Kidney epithelial cell (primary cell): ENCODE measurements at regions not wholly inside any gene's neighbourhood (a gene's known extent, or its start where the extent isn't known, plus 50 kb on each side); places are given as distances from the start of the nearest gene placed in this dataset.

ENCODE experiments used
- DNase-seq: peaks from one replicate; pipeline ENCODE4 v3.0.0-alpha.2; 2010; ENCODE audit warnings: low read depth
- H3K27me3 ChIP-seq: 2 replicates; pipeline ENCODE4 v1.6.0; 2011; ENCODE audit warnings: low read length; ENCODE audit not compliant: control insufficient read depth, insufficient read depth
- H3K36me3 ChIP-seq: 2 replicates; pipeline ENCODE4 v1.5.1; 2011; ENCODE audit warnings: low read length; ENCODE audit not compliant: control insufficient read depth, insufficient read depth
- H3K4me3 ChIP-seq: 2 replicates; pipeline ENCODE4 v1.5.1; 2011; ENCODE audit warnings: low read depth, mild to moderate bottlenecking, control low read depth, low read length
- CTCF ChIP-seq: IDR thresholded peaks from 2 replicates; pipeline ENCODE4 v1.5.1; 2011; ENCODE audit warnings: mild to moderate bottlenecking, moderate library complexity, low read length, control low read depth, inconsistent platforms; ENCODE audit not compliant: insufficient read depth, poor library complexity, severe bottlenecking

DNA sequence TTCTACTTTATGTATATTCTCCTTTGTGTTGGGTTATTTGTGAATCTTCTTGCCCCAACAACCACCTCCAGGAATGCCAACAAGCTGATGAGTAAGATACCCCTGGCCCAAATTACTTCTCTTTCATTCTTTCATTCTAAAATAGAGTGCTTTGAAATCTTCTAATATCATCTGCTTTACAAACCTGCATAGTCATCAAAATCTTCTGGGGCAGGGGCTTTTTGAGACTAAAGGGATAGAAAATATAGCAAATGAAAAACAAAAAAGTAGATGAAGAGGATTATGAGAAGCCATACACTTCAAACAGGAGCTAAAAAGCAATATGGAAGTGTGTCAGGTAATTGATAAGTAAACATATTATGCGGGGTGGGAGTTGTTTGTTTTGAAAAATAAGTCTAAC, 150.7 kb upstream of the SOX4 start:
- H3K4me3 ChIP-seq = no peak overlapping the region
- H3K27me3 ChIP-seq = no peaks in the 10 kb centered on the region
- no peak for TF ChIP-seq CTCF
- DNase-seq = no peak
- H3K36me3 ChIP-seq = no peaks in the 10 kb centered on the region

DNA sequence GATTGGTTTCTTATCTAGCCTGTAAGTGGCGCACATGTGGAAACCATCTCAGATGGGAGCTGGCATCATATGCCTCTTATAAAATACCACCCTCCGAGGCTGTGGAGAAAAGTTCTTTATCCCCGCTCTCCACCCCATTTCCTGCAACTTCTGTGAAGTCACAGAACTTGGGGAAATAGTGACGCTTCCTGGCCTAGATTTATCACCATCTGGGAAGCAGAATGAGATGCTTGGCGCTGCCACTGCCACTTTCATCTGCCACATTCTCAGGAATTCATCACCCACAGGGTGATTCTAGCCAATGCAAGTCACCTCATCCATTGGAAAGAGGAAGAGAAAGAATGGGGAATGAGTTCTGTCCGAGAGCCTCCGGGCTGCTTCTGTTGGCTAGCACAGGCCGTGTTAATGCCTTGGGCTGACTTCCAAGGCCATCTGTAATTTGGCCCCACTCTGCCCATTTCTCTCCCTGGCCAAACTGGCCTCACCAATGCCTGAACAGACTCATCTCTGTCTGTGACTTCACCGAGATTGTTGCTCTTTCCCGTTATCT, 148.8 kb upstream of the SOX4 start:
- Histone ChIP-seq H3K36me3 (no peaks in the 10 kb centered on the region), H3K4me3 (no peak overlapping the region), H3K27me3 (no peaks in the 10 kb centered on the region)
- TF ChIP-seq CTCF = no peak
- DNase-seq = no peak

GRCh38 chr6:21447987-21448386, 145.6 kb upstream of the SOX4 start:
- H3K27me3 ChIP-seq = no peaks in the 10 kb centered on the region
- no peaks in the 10 kb centered on the region for H3K36me3 ChIP-seq
- DNase-seq = no peak
- H3K4me3 ChIP-seq = no peak overlapping the region
- no peak for TF ChIP-seq CTCF

DNA sequence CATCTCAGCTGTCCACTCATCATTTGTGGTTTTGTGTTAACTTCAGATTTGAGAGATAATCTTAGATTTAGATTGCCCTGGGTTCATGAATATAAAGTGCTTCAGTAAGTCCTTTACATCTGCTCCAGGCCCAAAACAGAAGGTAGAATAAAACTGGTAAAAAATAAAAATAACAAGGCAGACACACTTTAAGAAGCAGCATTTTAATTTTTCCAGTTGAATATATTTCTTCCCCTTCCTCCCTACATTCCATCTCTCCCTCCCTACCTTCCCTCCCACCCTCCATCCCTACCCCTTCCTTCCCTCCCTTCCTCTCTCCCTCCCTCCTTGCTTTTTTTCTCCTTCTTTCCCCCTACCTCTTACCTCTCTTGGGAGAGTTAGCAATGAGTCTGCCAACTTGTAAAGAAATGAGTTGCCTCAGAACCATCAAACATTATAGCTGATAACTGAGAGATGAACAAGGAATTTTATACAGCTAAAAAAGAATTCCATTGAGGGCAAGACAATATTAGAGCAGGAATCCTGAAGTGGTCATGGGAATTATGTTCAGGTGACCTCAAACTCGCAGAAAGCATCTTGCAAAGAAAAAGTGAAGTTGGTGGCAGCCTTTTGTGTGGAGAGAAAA, 145.0 kb upstream of the SOX4 start:
- Histone ChIP-seq H3K27me3 (no peaks in the 10 kb centered on the region), H3K36me3 (no peaks in the 10 kb centered on the region), H3K4me3 (no peak overlapping the region)
- DNase-seq = no peak
- no peak for TF ChIP-seq CTCF

GRCh38 chr6:21450149-21450548, 143.4 kb upstream of the SOX4 start:
- Histone ChIP-seq H3K4me3 (no peak overlapping the region), H3K36me3 (no peaks in the 10 kb centered on the region), H3K27me3 (no peaks in the 10 kb centered on the region)
- TF ChIP-seq CTCF = no peak
- no peak for DNase-seq

DNA sequence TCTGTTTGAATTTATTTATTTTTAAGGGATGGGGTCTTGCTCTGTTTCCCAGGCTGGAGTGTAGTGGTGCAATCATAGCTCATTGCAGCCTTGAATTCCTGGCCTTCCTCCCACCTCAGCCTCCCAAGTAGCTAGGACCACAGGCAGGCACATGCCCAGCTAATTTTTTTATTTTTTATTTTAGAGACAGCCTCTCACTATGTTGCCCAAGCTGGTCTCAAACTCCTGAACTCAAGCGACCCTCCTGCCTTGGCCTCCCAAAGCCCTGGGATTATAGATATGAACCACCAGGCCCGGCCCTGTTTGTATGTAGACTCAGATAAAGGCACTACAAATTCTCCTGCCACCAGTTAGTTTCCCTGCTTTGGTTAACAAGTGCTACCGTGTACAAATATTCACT, 142.9 kb upstream of the SOX4 start:
- no peak overlapping the region for H3K4me3 ChIP-seq
- no peaks in the 10 kb centered on the region for H3K36me3 ChIP-seq
- no peak for TF ChIP-seq CTCF
- no peak for DNase-seq
- no peaks in the 10 kb centered on the region for H3K27me3 ChIP-seq
